NB4 (cell line): ENCODE measurements at regions not wholly inside any gene's neighbourhood (a gene's known extent, or its start where the extent isn't known, plus 50 kb on each side); places are given as distances from the start of the nearest gene placed in this dataset.
A peak's percentile ranks its signal among the peaks of the same experiment; 100 is the strongest.
"Not testable (repeated sequence)": the region's sequence is repeated elsewhere in the genome, so short reads cannot be mapped to it uniquely, and the experiment has no call there.

ENCODE experiments used
- DNase-seq: peaks from one replicate; pipeline ENCODE4 v3.0.0; 2010; ENCODE audit warnings: low read depth
- H3K4me3 ChIP-seq: one replicate; pipeline ENCODE4 v1.5.1; 2011; ENCODE audit warnings: mild to moderate bottlenecking, low read depth, low read length, moderate library complexity
- CTCF ChIP-seq: IDR thresholded peaks from one replicate; pipeline ENCODE4 v1.5.1; 2012; ENCODE audit warnings: low read depth, low read length
- MAX ChIP-seq: IDR thresholded peaks from 2 replicates; pipeline ENCODE4 v1.6.1; 2011; ENCODE audit warnings: low read depth, low read length
- MYC ChIP-seq: IDR thresholded peaks from 2 replicates; pipeline ENCODE4 v1.6.1; 2011; ENCODE audit warnings: low read depth, low read length
- POLR2A ChIP-seq: IDR thresholded peaks from 2 replicates; pipeline ENCODE4 v1.6.1; 2011; ENCODE audit warnings: mild to moderate bottlenecking; ENCODE audit not compliant: insufficient read length; ENCODE audit errors: extremely low read depth

- H3K4me3 ChIP-seq = no peak overlapping the region
- no peak for TF ChIP-seq MYC
- no peak for DNase-seq
Observed at GRCh38 chr5:52627740-52628139, 160.0 kb upstream of the ITGA1 start.

- no peak for DNase-seq
Observed at GRCh38 chr5:52632281-52632680, 155.4 kb upstream of the ITGA1 start.

DNA sequence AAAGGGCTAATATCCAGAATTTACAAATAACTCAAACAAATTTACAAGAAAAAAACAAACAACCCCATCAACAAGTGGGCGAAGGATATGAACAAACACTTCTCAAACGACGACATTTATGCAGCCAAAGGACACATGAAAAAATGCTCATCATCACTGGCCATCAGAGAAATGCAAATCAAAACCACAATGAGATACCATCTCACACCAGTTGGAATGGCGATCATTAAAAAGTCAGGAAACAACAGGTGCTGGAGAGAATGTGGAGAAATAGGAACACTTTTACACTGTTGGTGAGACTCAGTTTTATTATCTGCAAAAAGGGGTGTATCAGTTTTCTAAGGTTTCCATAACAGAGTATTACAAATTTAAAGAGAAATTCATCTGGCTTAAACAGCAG lies 153.5 kb upstream of the ITGA1 start:
- not testable (repeated sequence) for DNase-seq, H3K4me3 ChIP-seq

More at GRCh38 chr5:52632281-52632680, 155.4 kb upstream of the ITGA1 start:
- no peak overlapping the region for H3K4me3 ChIP-seq
- no peak for TF ChIP-seq POLR2A
- TF ChIP-seq MYC = no peak

- TF ChIP-seq POLR2A (no peak), MYC (no peak), MAX (no peak), CTCF (no peak)
- DNase-seq = no peak
- no peak overlapping the region for H3K4me3 ChIP-seq
Observed at GRCh38 chr5:52638732-52639131, 149.0 kb upstream of the ITGA1 start.

- no peak overlapping the region for H3K4me3 ChIP-seq
- TF ChIP-seq MAX (no peak), CTCF (no peak), POLR2A (no peak), MYC (no peak)
- no peak for DNase-seq
Observed at GRCh38 chr5:52648726-52649125, 139.0 kb upstream of the ITGA1 start.

- H3K4me3 ChIP-seq = no peak overlapping the region
- TF ChIP-seq POLR2A = no peak
- TF ChIP-seq MYC = no peak
- TF ChIP-seq CTCF = no peak
- no peak for TF ChIP-seq MAX
- no peak for DNase-seq
Observed at GRCh38 chr5:52655163-52655562, 132.6 kb upstream of the ITGA1 start.

- no peak overlapping the region for H3K4me3 ChIP-seq
- peak; percentile 14; the same call in 1 of the 2 replicates for TF ChIP-seq MAX
- no peak for TF ChIP-seq MYC
- no peak for DNase-seq
Observed at GRCh38 chr5:52656569-52657246, 131.0 kb upstream of the ITGA1 start.

DNA sequence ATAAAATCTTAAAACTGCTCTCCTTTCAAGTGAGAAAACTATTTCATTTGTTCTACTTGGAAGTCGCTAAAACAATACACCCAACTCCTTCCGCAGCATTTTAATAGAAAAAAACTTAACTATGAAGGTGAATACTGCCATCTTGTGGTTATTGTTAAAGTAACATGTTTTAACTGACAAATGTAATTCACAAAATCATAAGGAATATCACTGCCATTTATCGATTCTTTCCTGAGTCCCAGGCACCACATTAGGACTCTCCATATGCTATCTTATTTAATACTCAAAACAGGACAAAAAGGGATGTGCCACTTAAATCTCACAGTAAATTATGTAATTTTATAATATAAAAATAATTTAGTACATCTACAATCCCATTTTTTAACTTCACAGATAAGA lies 130.5 kb upstream of the ITGA1 start:
- no peak overlapping the region for H3K4me3 ChIP-seq
- peak; percentile 56 for DNase-seq
- TF ChIP-seq POLR2A (no peak), MYC (no peak), CTCF (no peak), MAX (no peak)
